Adrenal gland (tissue), 9 donors: ENCODE measurements at regions not wholly inside any gene's neighbourhood (a gene's known extent, or its start where the extent isn't known, plus 50 kb on each side); places are given as distances from the start of the nearest gene placed in this dataset.

ENCODE experiments used
- DNase-seq, 7 donors: peaks; one replicate each; pipeline ENCODE4 v3.0.0-alpha.2; 2019 to 2020
- H3K27ac ChIP-seq, 5 donors: fragments of 200-600 bp; sonication (generic) in 4 of 5; 1 replicate in 3 of 5; 2 replicates in 2 of 5; pipeline versions ENCODE4 v1.5.1 to v1.8.0; 2016 to 2020; ENCODE audit warnings: mild to moderate bottlenecking in 1 of 5
- H3K27me3 ChIP-seq: fragments of 200-600 bp; 2 replicates; pipeline ENCODE4 v1.8.0; 2021
- H3K36me3 ChIP-seq, 2 donors: fragments of 200-600 bp; replicated peaks in 1 of 2; 1 replicate in 1 of 2; 2 replicates in 1 of 2; pipeline versions ENCODE4 v1.5.1 to v1.8.0; 2018 to 2022
- H3K4me1 ChIP-seq, 2 donors: fragments of 200-600 bp; replicated peaks in 1 of 2; 1 replicate in 1 of 2; 2 replicates in 1 of 2; pipeline versions ENCODE4 v1.5.1 to v1.8.0; 2018 to 2021
- H3K4me3 ChIP-seq, 4 donors: fragments of 200-600 bp; sonication (generic) in 3 of 4; one replicate each; pipeline ENCODE4 v1.5.1; 2016 to 2018
- H3K9me3 ChIP-seq, 3 donors: fragments of 200-600 bp; sonication (generic) in 1 of 3; replicated peaks in 1 of 3; 1 replicate in 2 of 3; 2 replicates in 1 of 3; pipeline versions ENCODE4 v1.5.1 to v1.8.0; 2016 to 2021
- CTCF ChIP-seq, 6 experiments: fragments of 450-650 bp in 4 of 6; fragments of 200-600 bp in 2 of 6; sonication (generic) in 1 of 6; IDR thresholded peaks; 1 replicate in 5 of 6; 2 replicates in 1 of 6; pipeline versions ENCODE4 v1.5.1 to v1.8.0; 2016 to 2021; ENCODE audit warnings: antibody characterized with exemption in 6 of 6, mild to moderate bottlenecking in 2 of 6, moderate library complexity in 1 of 6
- POLR2A ChIP-seq, 2 donors: fragments of 450-650 bp; IDR thresholded peaks; one replicate each; pipeline ENCODE4 v1.6.1; 2017; ENCODE audit warnings: antibody characterized with exemption in 2 of 2, mild to moderate bottlenecking in 2 of 2, moderate library complexity in 1 of 2
- WGBS, 4 donors: extraction: QIAGEN DNeasy Blood & Tissue Kit in 2 of 4; methylation state at CpG; one replicate each; pipeline versions ENCODE4 v1.1.5 to v1.1.7; 2013 to 2017; 5-methylcytosine and 5-hydroxymethylcytosine counted together
- intact Hi-C, 2 donors: fragments of 100-400 bp; cut with DNase I; formaldehyde crosslinking; loops; one replicate each; pipeline versions ENCODE4 v1.14.1 to v1.15.0; 2022 to 2023
- donor health status: healthy with polysubstance abuse.
- donor health status: Bipolar disorder and iron deficiency.
- donor health status: DM: yes; HTN: yes; CAD: no.
- donor health status: DM: no; HTN: no; CAD: no.
- donor health status: DM: no; HTN: no; CAD: no.

- Histone ChIP-seq H3K27ac (no peak overlapping the region), H3K4me3 (no peak overlapping the region), H3K9me3 (peaks cover 0 to 6% (median 0%) of the 10 kb centered on the region in 3 donors), H3K36me3 (no peaks in the 10 kb centered on the region), H3K27me3 (no peaks in the 10 kb centered on the region), H3K4me1 (no peaks in the 10 kb centered on the region)
- no peak for DNase-seq
- 69 to 78% (median 72%) methylated on average over 4 of the region's 4 CpGs for WGBS, 4 donors
- TF ChIP-seq POLR2A (IDR thresholded peaks at IDR 0.05), result no peak
- TF ChIP-seq CTCF (IDR thresholded peaks at IDR 0.05), result no peak
- intact Hi-C loops, result no loop called here
These were observed 125.0 kb upstream of the PITX1 start for GRCh38 chr5:135158982-135159381.

GRCh38 chr5:135158314-135158697 is 124.3 kb upstream of the PITX1 start:
- no peaks in the 10 kb centered on the region for H3K4me1 ChIP-seq
- DNase-seq, result no peak
- H3K9me3 ChIP-seq, result peaks cover 0 to 6% (median 0%) of the 10 kb centered on the region in 3 donors
- H3K27ac ChIP-seq, result no peak overlapping the region
- no peak for TF ChIP-seq POLR2A (IDR thresholded peaks at IDR 0.05)
- no peak for TF ChIP-seq CTCF (IDR thresholded peaks at IDR 0.05)
- intact Hi-C loops, result no loop called here
- no peaks in the 10 kb centered on the region for H3K36me3 ChIP-seq
- WGBS, 4 donors, result 78 to 90% (median 80%) methylated on average over 1 of the region's 1 CpG
- no peak overlapping the region for H3K4me3 ChIP-seq
- H3K27me3 ChIP-seq, result no peaks in the 10 kb centered on the region

- H3K4me1 ChIP-seq, result no peaks in the 10 kb centered on the region
- 85 to 94% (median 88%) methylated on average over 6 of the region's 6 CpGs for WGBS, 4 donors
- intact Hi-C loops, result no loop called here
- no peak overlapping the region for H3K4me3 ChIP-seq
- peaks cover 0 to 6% (median 0%) of the 10 kb centered on the region in 3 donors for H3K9me3 ChIP-seq
- TF ChIP-seq CTCF (IDR thresholded peaks at IDR 0.05) (no peak), POLR2A (IDR thresholded peaks at IDR 0.05) (no peak)
- no peaks in the 10 kb centered on the region for H3K36me3 ChIP-seq
- no peak overlapping the region for H3K27ac ChIP-seq
- H3K27me3 ChIP-seq, result no peaks in the 10 kb centered on the region
- no peak for DNase-seq
These were observed 123.6 kb upstream of the PITX1 start for GRCh38 chr5:135157421-135158313.

GRCh38 chr5:135156715-135157404 is 122.8 kb upstream of the PITX1 start:
- Histone ChIP-seq H3K36me3 (no peaks in the 10 kb centered on the region), H3K4me3 (no peak overlapping the region), H3K27ac (no peak overlapping the region), H3K4me1 (no peaks in the 10 kb centered on the region), H3K9me3 (peaks cover 0 to 6% (median 0%) of the 10 kb centered on the region in 3 donors), H3K27me3 (no peaks in the 10 kb centered on the region)
- no peak for TF ChIP-seq POLR2A (IDR thresholded peaks at IDR 0.05)
- no peak for TF ChIP-seq CTCF (IDR thresholded peaks at IDR 0.05)
- WGBS, 4 donors, result 73 to 83% (median 76%) methylated on average over 6 to 11 of the region's 11 CpGs
- intact Hi-C loops, result no loop called here
- no peak for DNase-seq
